GM20000 (cell line): ENCODE measurements at regions not wholly inside any gene's neighbourhood (a gene's known extent, or its start where the extent isn't known, plus 50 kb on each side); places are given as distances from the start of the nearest gene placed in this dataset.

Source experiments
- DNase-seq: peaks from one replicate; pipeline ENCODE4 v3.0.0; 2012; ENCODE audit warnings: low spot score
- CTCF ChIP-seq: IDR thresholded peaks from 2 replicates; pipeline ENCODE4 v1.5.1; 2012; ENCODE audit warnings: mild to moderate bottlenecking, control low read depth; ENCODE audit errors: extremely low read depth, missing control alignments

DNA sequence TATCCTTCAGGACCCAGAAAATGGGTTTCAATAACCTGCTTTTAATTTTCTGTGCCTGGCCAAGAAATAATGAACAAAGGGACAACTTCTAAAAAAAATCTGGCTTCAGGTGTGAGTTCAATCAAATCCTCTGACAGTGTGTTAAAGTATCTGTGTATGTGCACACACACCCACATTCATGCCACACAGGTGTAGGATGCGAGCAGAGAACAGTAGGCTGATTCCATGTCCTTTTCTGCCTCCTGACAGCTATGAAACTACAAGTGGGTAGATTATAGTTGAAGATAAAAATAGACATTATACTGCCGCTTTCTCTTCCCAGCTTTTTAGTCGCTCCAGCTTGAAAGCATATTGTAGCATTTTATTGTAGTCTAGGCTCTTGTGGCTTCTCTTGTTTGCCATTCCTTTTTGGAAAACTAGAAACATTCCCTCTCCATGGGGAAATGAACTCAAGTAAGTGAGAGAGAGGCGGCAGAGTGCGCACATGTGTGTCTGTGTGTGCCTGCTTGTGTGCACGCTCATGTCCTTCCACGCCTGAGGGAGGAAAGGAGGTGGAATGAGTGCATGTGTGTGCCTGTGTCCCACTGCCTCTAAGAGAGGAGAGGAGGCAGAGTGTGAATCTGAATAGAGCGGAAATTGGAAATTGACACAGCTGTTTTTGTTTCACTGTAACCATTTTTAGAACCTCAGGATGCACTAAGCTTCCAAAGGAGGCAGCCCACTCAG is 273.0 kb downstream of the ELAVL2 start:
- DNase-seq = no peak
- no peak for TF ChIP-seq CTCF

GRCh38 chr9:23554686-23555085 is 271.4 kb downstream of the ELAVL2 start:
- TF ChIP-seq CTCF = no peak
- no peak for DNase-seq

GRCh38 chr9:23555851-23556250 is 270.2 kb downstream of the ELAVL2 start:
- DNase-seq = no peak
- TF ChIP-seq CTCF = no peak

DNA sequence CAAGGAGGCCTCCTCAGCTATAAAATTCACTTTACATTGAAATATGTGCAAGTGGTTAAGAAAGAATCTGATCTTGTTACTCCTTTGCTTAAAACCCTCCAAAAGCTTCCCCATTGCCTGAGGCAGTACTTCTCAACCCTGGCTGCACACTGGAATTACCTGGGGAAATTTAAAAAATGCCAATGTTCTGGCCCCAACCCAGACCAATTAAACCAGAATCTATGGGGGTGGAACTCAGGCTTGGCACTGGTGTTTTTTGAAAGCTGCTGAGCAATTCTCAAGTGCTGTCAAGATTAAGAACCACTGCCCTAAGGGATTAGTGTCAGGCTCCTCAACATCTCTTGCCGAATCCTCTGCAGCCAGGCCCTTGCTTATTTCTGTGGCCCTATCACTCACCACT is 269.6 kb downstream of the ELAVL2 start:
- DNase-seq = no peak
- TF ChIP-seq CTCF = no peak

DNA sequence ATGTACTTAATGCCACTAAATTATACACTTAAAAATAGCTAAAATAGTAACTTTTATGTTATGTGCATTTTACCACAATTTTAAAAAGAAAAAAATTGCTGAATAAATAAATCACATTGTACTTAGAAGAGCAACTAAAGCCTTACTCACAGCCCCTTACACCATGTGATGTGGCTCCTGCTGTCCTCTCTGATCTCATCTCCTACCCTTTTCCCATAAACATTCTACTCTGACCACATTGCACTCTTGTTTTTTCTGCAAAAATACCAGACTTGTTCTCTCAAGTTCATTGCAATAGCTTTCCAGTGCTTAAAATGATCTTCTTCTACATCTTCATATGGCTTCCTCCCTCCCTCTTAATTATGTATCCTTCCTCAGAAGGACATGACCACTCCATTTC is 268.4 kb downstream of the ELAVL2 start:
- no peak for TF ChIP-seq CTCF
- DNase-seq = no peak

- TF ChIP-seq CTCF = no peak
- no peak for DNase-seq
Measured at GRCh38 chr9:23559522-23559921, 266.5 kb downstream of the ELAVL2 start.

- DNase-seq = no peak
- no peak for TF ChIP-seq CTCF
Measured at GRCh38 chr9:23563517-23563916, 262.5 kb downstream of the ELAVL2 start.
